Vagina (tissue), 2 donors: ENCODE measurements at regions not wholly inside any gene's neighbourhood (a gene's known extent, or its start where the extent isn't known, plus 50 kb on each side); places are given as distances from the start of the nearest gene placed in this dataset.

Experiments used
- POLR2A ChIP-seq, 2 donors: fragments of 450-650 bp; IDR thresholded peaks; one replicate each; pipeline ENCODE4 v1.6.1; 2017; ENCODE audit warnings: antibody characterized with exemption in 2 of 2, mild to moderate bottlenecking in 2 of 2, moderate library complexity in 2 of 2
- TF ChIP-seq, protein P1 (sequence below), 3 experiments: fragments of 450-650 bp in 2 of 3; fragments of 200-600 bp in 1 of 3; sonication (generic) in 1 of 3; IDR thresholded peaks; one replicate each; pipeline ENCODE4 v1.5.1; 2017 to 2019; ENCODE audit warnings: antibody characterized with exemption in 3 of 3, mild to moderate bottlenecking in 2 of 3, moderate library complexity in 2 of 3

GRCh38 chr5:123746683-123747360 lies 234.8 kb downstream of the CSNK1G3 start:
- TF ChIP-seq, protein P1, sequence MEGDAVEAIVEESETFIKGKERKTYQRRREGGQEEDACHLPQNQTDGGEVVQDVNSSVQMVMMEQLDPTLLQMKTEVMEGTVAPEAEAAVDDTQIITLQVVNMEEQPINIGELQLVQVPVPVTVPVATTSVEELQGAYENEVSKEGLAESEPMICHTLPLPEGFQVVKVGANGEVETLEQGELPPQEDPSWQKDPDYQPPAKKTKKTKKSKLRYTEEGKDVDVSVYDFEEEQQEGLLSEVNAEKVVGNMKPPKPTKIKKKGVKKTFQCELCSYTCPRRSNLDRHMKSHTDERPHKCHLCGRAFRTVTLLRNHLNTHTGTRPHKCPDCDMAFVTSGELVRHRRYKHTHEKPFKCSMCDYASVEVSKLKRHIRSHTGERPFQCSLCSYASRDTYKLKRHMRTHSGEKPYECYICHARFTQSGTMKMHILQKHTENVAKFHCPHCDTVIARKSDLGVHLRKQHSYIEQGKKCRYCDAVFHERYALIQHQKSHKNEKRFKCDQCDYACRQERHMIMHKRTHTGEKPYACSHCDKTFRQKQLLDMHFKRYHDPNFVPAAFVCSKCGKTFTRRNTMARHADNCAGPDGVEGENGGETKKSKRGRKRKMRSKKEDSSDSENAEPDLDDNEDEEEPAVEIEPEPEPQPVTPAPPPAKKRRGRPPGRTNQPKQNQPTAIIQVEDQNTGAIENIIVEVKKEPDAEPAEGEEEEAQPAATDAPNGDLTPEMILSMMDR (IDR thresholded peaks at IDR 0.05) = no peak
- no peak for TF ChIP-seq POLR2A (IDR thresholded peaks at IDR 0.05)
